GM18907 (cell line): ENCODE measurements at regions not wholly inside any gene's neighbourhood (a gene's known extent, or its start where the extent isn't known, plus 50 kb on each side); places are given as distances from the start of the nearest gene placed in this dataset.
"Not testable (repeated sequence)": the region's sequence is repeated elsewhere in the genome, so short reads cannot be mapped to it uniquely, and the experiment has no call there.

Experiments
- ATAC-seq: cut with Tn5 transposase; IDR thresholded peaks from one replicate; pipeline ENCODE4 v1.9.1; 2021; ENCODE audit warnings: mild to moderate bottlenecking, moderate library complexity; ENCODE audit not compliant: unreplicated experiment

GRCh38 chr12:47491516-47492305 is 214.1 kb downstream of the RPAP3 start:
- ATAC-seq, result no peak

GRCh38 chr12:47488888-47489287 is 216.9 kb downstream of the RPAP3 start:
- ATAC-seq, result no peak

GRCh38 chr12:47481041-47481440 is 224.8 kb downstream of the RPAP3 start:
- ATAC-seq, result no peak

DNA sequence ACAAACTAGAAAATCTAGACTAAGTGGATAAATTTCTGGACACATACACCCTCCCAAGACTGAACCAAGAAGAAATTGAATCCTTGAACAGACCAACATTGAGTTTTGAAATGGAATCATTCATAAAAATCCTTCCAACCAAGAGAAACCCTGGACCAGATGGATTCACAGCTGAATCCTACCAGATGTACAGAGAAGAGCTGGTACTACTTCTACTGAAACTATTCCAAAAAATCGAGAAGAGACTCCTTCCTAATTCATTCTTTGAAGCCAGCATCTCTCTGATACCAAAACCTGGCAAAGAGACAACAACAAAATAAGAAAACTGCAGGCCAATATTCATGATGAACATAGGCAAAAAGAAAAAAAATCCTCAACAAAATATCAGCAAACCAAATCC is 227.4 kb downstream of the RPAP3 start:
- no peak for ATAC-seq

- no peak for ATAC-seq
Observed at GRCh38 chr12:47473091-47473490, 232.7 kb downstream of the RPAP3 start.

GRCh38 chr12:47470349-47470748 is 235.5 kb downstream of the RPAP3 start:
- not testable (repeated sequence) for ATAC-seq

DNA sequence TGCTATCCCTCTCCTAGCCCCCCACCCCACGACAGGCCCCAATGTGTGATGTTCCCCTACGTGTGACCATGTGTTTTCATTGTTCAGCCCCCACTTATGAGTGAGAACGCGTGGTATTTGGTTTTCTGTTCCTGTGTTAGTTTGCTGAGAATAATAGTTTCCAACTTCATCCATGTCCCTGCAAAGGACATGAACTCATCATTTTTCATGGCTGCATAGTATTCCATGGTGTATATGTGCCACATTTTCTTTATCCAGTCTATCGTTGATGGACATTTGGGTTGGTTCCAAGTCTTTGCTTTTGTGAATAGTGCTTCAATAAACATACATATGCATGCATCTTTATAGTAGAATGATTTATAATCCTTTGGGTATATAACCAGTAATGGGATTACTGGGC is 241.9 kb downstream of the RPAP3 start:
- not testable (repeated sequence) for ATAC-seq

DNA sequence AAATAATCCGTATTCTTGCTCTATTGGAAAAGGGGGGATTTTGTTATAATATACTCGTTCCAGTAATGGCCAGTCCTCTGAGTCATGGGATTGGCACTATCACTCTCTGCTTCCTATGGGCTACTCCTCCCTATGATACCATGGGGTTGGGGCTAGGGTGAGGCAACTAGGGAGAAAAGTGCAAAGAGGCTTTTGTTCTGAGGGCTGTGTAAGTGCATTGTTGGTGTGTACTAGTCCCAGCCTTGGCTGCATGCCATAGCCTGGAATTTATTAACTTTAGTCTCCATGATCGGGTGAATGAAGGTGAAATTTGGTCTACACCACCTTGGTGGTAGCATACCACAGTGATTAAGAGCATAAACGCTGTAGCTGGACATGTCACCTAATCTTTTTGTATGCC is 247.6 kb downstream of the RPAP3 start:
- no peak for ATAC-seq

- ATAC-seq, result peak; percentile 68
Observed at GRCh38 chr12:47449797-47450196, 256.0 kb downstream of the RPAP3 start.

GRCh38 chr12:47442310-47442709 is 263.5 kb downstream of the RPAP3 start:
- no peak for ATAC-seq

GRCh38 chr12:47441490-47441889 is 264.3 kb downstream of the RPAP3 start:
- no peak for ATAC-seq

DNA sequence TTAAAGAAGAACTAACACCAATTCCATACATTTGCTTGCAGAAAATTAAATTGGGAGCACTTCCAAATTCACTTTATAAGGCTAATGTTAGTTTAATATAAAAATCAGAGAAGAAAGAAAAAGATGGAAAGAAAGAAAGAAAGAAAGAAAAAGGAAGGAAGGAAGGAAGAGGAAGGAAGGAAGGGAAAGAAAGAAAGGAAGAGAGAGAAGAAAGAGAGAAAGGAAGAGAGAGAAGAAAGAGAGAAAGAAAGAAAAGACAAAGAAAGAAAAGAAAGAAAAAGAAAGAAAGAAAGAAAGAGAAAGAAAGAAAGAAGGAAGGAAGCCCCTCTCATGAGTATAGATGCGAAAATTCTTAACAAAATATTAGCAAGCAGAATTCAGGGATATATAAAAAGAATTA is 267.7 kb downstream of the RPAP3 start:
- no peak for ATAC-seq

GRCh38 chr12:47437570-47437969 is 268.3 kb downstream of the RPAP3 start:
- ATAC-seq, result no peak

GRCh38 chr12:47433876-47434275 is 272.0 kb downstream of the RPAP3 start:
- no peak for ATAC-seq

GRCh38 chr12:47426678-47427309 is 279.0 kb downstream of the RPAP3 start:
- ATAC-seq, result not testable (repeated sequence)

DNA sequence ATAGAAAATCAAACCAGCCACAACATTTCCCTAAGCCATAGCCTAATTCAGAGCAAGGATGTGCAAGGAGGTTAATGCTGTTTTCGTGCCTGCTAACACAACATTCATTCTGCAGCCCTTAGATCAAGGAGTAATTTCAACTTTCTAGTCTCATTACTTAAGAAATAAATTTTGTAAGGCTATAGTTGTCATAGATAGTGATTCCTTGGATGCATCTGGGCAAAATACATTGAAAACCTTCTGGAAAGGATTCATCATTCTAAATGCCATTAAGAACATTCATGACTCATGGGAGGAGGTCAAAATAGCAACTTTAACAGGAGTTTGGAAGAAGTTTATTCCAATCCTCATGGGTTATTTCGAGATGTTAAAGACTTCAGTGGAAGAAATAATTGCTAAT is 283.2 kb downstream of the RPAP3 start:
- no peak for ATAC-seq

DNA sequence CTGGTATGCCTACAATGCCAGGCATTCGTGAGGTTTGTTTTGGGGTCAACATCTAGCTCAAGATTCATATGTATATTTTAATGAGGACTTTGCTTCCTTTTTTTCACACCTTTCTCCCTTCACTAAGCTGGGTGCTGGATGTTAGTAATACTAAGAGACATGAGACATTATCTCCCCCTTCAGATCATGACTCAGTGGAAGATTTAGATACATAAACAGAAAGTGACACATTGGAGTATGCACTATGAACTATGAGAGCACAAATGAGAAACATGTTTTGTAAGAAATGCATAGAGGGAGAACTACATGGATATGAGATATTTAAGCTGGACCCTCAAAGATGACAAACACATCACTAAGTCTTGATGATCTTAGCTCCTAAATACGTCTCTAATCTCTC is 286.3 kb downstream of the RPAP3 start:
- ATAC-seq, result no peak

GRCh38 chr12:47417955-47418354 is 287.9 kb downstream of the RPAP3 start:
- no peak for ATAC-seq

DNA sequence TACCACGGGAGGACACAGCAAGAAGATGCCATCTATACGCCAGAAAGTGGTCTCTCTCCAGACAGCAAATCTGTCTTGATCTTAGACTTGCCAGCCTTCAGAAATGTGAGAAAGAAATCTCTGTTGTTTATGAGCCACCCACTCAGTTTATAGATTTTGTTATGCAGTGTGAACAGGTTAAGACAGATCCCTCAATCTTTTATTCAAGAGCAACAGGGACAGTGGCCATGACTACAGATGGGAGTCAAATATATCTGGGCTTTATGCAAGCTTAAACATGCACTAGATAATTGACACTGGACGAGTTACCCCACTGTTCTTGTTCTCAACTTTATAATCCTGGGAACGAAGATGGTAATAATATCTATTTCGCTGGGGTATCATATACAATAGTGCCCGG is 288.7 kb downstream of the RPAP3 start:
- ATAC-seq, result no peak

DNA sequence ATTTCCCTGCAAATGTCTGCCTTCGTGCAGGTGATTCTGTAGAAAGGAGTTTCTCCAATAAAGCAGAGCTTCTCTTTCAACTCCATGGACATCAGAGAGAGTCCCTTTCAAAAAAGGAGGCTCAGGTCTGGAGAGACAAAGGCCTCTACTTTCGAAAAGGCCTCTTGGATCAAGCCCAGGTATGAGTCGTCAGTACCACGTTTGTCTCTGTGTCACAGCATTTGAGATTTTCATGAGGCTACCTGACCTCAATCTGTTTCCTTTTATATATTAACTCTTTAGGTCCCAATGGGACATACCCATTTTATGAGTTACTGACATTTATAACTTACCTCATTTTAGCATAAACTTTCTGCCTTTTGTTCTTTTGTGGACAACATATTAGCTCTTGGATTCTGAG is 290.8 kb downstream of the RPAP3 start:
- no peak for ATAC-seq

DNA sequence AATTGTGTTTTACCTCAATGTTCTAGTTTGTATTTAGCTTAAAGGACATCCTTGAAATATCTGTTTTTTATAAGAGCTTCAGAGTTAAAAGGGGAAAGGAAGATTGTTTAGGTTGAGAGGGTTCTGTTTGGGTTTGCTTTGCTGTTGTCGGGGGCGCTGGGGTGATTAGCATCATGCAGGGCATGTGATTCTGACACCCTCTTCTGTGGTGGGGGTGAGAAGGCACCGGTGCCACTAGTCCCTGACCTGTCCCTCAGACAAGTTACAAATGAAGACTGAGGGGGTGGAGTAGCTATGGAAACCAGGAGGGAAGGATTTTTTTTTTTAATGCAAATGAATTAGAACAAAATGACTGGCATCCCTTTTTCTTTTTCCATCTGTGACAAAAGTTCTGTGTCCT is 291.3 kb downstream of the RPAP3 start:
- no peak for ATAC-seq

DNA sequence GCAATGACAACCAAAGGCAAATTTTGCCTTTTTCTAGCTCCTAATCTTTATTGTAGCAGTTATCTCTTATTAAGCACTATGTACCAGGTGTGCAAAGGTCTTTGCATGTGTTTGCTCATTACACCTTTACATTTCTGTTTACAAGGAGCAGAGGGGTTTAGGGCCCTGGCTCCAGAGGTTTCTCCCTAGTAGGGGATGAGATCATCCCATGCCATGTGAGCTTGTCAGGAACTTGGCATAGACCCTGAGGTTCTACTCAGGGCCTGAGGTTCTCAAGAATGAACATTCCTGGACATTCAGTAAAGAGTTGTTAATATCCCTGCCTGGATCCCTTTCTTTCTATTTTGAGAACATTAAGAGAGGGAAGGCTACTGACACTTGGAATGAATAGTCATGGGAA is 292.0 kb downstream of the RPAP3 start:
- ATAC-seq, result no peak
